Skin epidermis (tissue), 12 donors: ENCODE measurements at regions not wholly inside any gene's neighbourhood (a gene's known extent, or its start where the extent isn't known, plus 50 kb on each side); places are given as distances from the start of the nearest gene placed in this dataset.
A peak's percentile ranks its signal among the peaks of the same experiment; 100 is the strongest.
"Not testable (repeated sequence)": the region's sequence is repeated elsewhere in the genome, so short reads cannot be mapped to it uniquely, and the experiment has no call there.

ENCODE experiments used
- H3K27ac ChIP-seq, 21 experiments: fragments of 200-600 bp; sonication (generic) in 11 of 21; one replicate each; pipeline ENCODE4 v1.5.0; 2020; ENCODE audit warnings: mild to moderate bottlenecking in 3 of 21, inconsistent platforms in 2 of 21, moderate library complexity in 2 of 21
- H3K4me3 ChIP-seq, 7 experiments: fragments of 200-600 bp; sonication (generic) in 2 of 7; one replicate each; pipeline ENCODE4 v1.5.0; 2020; ENCODE audit warnings: inconsistent platforms in 2 of 7, mild to moderate bottlenecking in 2 of 7, moderate library complexity in 1 of 7

DNA sequence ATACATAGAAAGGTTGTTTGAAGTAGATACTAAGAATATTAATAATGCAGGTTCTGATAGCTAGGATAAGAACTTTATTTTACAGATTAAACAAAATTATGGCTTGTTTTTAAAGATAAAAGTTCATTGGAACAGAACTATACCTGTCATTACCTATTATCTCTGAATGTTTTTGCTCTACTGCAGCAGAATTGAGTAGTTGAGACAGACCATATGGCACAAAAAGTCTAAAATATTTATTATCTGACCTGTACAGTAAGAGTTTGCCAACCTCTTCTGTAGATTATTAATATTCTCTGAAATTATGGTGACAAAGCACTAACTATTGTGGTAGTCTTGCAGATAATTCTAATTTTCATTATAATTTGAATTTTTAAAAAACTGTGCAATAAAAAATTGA is 829.1 kb upstream of the MGAT4C start:
- H3K4me3 ChIP-seq = no peak overlapping the region
- H3K27ac ChIP-seq = no peak overlapping the region

DNA sequence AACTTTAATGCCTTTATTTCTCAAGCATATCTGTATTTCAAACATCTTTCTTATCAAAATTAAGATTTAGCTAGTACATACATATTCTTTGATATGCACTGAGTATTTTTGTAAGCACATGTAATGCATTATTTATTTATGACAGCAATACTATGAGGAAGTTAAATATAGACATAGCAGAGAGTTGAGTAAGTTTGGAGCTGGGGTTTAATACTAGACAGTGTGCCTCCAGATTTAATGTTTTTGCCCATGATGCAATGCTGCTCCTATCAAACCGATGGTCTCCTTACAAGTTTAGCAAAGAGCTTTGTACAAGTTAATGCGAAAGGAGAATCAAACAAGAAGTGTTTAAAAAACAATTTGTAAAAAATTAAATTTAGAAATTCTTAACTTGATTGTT is 826.6 kb upstream of the MGAT4C start:
- H3K27ac ChIP-seq = no peak overlapping the region

DNA sequence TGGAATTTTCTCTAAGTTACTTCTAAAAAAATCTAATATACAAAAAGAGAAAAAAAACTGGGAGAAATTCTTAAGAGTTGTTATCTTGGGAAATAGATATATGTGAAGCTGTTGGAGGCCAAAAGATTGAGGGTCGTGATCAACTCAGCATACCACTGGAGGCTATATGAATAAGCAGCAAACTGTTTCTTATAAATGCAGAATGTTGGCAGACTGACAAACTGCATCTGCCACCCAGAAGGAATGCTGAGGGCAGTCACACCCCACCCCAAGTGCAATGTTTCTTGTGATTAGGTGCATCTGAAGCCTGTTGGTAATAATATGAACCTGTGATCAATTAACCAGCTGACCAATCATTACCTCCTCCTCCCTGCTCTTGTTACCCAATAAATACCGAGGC is 818.6 kb upstream of the MGAT4C start:
- Histone ChIP-seq H3K4me3 (no peak overlapping the region), H3K27ac (no peak overlapping the region)

More for the DNA sequence above, 826.6 kb upstream of the MGAT4C start:
- H3K4me3 ChIP-seq = no peak overlapping the region

DNA sequence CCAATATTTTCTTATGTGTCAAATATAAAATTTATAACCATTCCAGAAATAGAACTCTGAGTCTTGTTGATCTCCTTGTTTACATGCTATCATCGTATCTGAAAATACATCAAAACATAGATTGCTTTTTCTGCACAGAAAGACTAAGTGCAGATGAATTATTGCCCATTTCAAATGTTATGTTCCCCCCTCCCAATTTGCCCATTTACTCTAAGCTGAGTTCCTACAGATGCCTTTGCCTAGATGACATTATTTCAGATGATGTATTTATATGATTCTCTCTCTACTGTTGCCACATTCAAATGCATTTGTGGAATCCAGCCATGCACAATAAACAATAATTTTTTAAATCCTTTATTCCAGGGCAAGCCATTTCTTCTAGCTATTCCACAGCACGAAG is 810.1 kb upstream of the MGAT4C start:
- no peak overlapping the region for H3K27ac ChIP-seq
- H3K4me3 ChIP-seq = no peak overlapping the region

DNA sequence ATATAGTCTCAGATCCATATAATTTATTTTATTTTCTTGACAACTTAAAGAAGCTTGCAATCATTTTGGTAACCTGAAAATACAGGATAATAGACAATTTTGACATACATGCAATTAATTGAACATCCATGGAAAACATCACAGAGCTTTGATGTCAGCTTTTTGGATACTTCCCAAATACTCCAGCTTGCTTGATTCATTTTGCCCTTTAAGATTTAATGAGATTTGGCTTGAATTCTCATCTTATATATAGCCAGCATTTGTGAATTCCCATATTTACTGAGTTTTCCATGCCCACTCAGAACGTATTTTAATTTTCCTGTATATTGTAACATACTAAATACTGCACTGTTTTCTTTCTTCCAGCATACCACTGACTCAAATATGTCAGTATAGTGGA is 803.0 kb upstream of the MGAT4C start:
- no peak overlapping the region for H3K4me3 ChIP-seq
- H3K27ac ChIP-seq = no peak overlapping the region

DNA sequence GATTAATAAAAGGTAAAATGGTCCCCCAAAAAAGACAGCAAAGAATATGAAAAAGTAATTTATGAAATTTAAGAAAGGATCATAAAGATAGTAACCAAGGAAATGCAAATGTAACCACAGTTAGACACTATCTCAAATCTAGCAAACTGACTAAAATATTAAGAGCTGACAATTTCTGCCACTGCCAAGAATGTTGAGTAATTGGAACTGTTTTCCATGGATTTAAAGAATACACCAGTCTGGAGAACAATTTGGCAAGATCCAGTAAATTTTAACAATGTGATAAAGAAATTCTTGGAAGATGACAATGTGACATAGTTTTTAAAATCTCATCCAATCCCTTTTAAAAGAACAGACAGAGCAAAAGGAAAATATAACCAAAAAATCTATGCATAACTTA is 798.0 kb upstream of the MGAT4C start:
- Histone ChIP-seq H3K27ac (no peak overlapping the region), H3K4me3 (no peak overlapping the region)

DNA sequence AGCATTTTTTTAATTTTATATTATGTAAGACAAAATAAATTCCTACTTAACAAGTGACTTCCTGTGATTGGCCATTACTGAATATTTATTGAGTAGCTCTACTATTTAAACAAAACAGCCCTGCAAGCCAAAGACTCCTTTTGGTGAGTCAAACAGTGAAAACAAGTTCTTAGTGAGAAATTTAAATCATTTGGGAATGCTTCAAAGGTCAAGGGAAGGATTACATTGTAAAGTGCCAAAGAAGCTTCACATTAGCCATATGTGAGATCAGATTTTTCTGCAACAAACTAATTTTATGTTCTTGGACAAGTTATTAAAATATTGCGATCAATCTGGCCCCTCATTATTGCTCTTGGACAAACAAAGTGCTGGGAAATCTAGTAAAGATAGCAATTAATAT is 795.4 kb upstream of the MGAT4C start:
- no peak overlapping the region for H3K4me3 ChIP-seq
- no peak overlapping the region for H3K27ac ChIP-seq

DNA sequence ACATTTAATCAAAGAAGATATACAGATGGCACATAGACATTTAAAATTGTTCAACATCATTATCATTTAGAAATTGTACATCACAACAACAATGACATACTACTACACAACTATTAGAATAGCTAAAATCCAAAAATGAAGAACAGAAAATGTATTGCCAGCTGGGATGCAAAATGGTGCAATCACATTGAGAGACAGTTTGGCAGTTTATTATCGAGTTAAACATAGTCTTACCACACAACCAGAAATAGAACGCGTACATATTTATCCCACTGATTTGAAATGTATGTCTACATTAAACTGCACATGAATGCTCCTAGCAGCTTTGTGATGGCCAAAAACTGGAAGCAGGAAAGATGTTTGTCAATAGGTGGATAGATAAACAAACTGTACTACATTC is 791.5 kb upstream of the MGAT4C start:
- H3K27ac ChIP-seq = no peak overlapping the region
- H3K4me3 ChIP-seq = no peak overlapping the region

DNA sequence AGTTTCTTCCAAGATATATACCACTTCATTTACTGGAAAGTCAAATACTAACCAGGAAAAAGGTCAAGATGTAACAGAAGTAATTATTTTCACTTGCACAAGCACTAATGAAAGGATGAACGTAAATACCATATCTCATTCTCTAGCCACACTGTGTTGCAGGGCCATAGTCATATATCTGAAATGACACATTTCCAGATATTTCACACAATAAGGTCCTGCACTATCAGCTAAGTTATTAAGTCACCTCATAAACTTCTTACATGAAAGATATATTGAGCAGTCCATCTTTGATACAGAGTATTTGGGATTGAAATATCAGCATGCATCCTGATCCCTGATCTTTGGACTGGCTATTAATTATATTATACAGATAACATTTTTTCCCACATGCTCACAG is 783.3 kb upstream of the MGAT4C start:
- H3K4me3 ChIP-seq = no peak overlapping the region
- no peak overlapping the region for H3K27ac ChIP-seq

DNA sequence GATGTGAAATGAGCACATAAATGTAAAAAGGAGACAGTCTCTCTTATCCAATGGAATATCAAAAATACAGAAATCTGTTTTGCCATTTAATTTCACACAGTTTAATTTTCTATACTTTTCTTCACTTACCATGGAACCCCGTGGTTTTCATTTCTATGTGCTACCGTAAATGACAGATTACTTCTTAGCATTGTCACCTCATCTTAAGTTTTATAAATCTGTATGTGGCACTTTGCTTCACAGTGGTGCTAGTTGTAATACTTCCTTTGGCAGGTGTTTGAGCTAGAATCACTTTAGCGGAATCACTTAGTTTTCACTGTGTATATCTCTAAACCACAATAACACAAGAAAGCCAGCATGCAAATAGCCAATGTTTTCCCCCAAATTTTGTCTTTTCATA is 781.9 kb upstream of the MGAT4C start:
- H3K4me3 ChIP-seq = no peak overlapping the region
- H3K27ac ChIP-seq = no peak overlapping the region

DNA sequence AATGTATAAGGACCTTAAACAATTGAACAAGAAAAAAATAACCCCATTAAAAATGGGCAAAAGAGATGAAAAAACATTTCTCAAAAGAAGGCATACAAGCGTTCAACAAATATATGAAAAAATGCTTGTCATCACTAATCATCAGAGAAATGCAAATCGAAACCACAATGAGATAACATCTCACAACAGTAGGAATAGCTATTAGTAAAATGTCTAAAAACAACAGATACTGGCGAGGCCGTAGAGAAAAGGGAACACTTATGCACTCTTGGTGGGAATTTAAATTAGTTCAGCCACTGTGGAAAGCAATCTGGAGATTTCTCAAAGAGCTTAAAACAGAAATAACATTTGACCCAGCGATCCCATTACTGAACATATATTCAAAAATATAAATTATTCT is 769.8 kb upstream of the MGAT4C start:
- H3K4me3 ChIP-seq = no peak overlapping the region
- no peak overlapping the region for H3K27ac ChIP-seq

DNA sequence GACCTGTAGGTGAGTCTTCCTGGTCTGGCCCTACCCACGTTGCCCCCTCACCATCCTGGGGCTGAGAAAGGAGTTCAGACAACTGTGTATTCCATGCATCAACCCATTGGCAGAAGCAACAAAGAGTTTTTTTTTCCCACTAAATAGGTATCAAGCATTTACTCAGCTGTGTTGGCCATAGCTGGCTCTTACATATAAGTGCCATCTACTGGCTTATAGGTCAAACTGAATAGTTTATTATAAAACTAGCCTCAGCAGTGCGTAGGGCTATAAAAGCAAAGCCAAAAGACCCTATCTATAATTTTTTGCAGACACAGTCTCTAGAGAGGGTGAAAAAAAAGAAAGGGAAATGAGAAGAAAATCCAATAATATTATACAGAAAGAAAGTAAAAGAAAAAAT is 765.2 kb upstream of the MGAT4C start:
- Histone ChIP-seq H3K4me3 (no peak overlapping the region), H3K27ac (no peak overlapping the region)

DNA sequence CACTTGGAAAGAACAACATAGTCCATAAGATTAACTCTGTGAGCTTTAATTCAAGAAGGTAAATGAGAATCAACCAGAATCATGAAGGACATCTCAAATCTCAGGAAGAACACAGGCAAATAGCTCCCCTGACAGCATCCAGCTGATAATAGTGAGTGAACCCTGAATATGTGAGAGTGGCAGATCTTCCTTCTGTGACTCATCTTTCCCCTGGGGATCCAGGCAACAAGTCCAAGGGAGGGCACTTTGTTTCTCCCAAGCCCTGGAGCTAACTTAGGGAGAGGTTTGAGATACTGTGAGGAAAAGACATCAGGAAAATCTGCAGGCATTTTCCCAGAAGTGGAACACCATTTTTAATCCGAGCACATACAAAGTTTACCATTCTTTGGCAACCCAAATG is 763.9 kb upstream of the MGAT4C start:
- Histone ChIP-seq H3K27ac (no peak overlapping the region), H3K4me3 (no peak overlapping the region)

DNA sequence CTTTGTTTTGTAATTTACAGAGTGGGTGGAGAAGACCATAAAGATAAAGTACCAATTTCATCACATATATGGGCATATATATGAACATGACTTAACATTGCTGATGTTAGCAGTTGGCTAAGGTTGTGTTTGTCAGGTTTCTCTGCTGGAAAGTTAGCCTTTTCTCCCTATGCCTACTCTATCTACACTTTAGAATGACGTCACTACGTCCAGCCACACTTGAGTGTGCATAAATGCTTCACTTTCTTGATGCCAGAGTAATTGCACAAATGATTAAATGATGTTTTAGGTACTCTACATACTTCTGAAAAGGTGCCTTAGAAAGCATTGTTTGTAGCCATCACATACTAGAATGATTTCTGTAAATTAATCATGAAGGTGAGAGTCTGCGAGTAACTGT is 759.2 kb upstream of the MGAT4C start:
- Histone ChIP-seq H3K27ac (no peak overlapping the region), H3K4me3 (no peak overlapping the region)

DNA sequence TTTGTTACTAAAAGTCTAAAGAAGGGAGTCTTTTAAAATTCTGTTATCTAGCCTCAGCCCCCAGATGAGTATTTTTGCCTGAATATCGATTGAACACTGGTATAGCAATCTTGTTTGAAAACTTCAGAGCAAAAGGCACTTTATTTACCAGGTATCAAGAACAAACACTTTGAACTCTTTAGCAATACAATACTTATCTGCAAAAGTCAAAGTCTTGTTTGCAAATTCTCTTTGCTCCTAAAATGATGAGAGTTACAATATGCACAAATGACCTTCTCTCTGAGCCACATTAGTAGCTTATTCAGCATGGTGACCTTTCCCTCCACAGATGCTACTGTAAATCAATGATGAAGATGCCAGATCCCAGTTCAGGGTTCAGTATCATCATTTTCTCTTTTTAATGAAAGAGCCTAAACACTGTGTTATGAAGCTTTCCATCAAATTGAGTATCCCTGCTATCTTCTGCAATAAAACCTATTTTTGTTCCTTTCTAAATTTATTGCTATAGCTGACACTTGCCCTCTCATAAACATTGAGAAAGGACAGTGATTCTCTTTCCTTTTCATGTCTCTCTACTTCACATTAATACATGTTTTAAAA is 752.7 kb upstream of the MGAT4C start:
- no peak overlapping the region for H3K4me3 ChIP-seq
- no peak overlapping the region for H3K27ac ChIP-seq

DNA sequence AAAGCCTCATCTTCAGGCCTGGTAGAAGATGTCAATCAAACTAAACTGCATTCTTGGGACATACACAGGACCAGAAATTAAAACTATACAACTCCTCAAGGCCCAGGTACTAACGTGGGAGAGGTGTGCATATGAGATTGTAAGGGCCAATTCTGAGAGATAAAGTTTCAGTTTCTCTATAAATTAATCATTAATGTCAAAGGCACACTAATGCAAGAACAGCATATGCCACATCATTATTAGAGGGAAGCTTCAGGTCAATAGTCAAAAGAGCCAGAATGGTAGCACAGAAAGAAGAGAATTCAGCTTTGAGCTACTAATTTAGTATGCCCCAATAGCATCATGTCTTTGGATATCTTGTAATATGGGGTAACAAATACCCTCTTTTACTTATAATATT is 744.9 kb upstream of the MGAT4C start:
- no peak overlapping the region for H3K4me3 ChIP-seq
- H3K27ac ChIP-seq = no peak overlapping the region

DNA sequence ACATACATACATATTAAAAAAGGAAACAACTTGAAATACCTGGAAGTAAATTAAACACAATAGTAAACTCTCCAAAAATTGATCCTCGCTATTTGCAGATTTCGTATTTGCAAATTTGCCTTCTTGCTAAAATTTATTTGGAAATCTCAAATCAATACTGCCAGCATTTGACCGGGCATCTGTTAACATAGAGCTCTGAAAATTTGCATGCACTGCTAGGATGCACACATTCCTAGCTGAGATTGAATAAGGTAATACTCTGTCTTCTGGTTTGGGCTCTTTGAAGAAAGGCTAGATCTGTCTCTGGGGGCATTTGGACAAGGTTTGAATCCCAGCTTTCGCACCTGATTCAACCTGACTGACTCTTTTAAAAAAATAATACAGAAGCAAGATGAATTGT is 729.1 kb upstream of the MGAT4C start:
- Histone ChIP-seq H3K27ac (no peak overlapping the region), H3K4me3 (no peak overlapping the region)

DNA sequence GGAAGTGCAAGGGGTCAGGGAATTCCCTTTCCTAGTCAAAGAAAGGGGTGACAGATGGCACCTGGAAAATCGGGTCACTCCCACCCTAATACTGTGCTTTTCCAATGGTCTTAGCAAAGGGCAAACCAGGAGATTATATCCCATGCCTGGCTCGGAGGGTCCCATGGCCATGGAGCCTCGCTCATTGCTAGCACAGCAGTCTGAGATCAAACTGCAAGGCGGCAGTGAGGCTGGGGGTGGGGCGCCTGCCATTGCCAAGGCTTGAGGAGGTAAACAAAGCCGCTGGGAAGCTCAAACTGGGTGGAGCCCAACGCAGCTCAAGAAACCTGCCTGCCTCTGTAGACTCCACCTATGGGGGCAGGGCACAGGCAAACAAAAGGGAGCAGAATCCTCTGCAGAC is 714.4 kb upstream of the MGAT4C start:
- H3K27ac ChIP-seq, H3K4me3 ChIP-seq: not testable (repeated sequence)

DNA sequence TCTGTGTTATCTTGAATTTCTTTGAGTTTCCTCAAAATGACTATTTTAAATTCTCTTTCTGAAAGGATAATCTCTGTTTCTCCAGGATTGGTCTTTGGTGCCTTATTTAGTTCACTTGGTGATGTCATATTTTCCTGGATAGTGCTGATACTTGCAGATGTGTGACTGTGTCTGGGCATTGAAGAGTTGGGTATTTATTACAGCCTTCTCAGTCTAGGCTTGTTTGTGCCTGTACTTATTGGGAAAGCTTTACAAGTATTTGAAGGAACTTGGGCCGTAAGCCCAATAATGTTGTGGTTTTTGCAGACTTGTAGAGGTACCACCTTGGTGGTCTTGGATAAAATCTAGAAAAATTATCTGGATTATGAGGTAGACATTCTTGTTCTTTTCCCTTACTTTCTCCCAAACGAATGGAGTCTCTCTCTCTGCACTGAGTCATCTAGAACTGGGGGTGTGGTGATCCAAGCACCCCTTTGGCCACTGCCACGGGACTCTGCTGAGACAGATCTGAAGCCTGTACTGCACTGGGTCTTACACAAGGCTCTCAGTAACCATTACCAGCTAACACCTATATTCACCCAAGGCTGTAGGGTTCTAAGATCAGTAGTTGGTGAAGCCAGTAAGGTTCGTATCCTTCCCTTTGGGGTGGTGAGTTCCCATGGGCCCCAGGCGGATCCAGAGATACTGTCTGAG is 703.7 kb upstream of the MGAT4C start:
- H3K4me3 ChIP-seq = no peak overlapping the region
- H3K27ac ChIP-seq = peak overlapping the region in 3 of 21 experiments; percentile 2 to 41 (median 9)

DNA sequence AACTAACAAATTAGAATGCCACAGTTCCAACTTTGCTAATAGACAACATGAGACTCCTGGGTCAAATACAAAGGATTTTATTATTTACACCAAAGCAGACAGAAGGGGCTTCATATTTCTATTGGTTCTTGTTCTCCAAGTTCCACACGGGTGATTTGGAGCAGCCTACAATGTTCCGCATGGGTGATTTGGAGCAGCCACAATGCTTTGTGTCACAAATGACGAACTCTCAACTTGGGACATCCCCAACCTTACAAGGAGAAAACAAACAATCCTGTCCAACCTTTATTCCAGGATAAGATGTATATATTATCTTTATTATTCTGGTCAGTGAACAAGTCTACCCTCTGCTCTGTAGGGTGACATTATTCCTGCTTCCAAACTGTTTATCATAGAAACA is 694.3 kb upstream of the MGAT4C start:
- no peak overlapping the region for H3K4me3 ChIP-seq
- H3K27ac ChIP-seq = no peak overlapping the region

DNA sequence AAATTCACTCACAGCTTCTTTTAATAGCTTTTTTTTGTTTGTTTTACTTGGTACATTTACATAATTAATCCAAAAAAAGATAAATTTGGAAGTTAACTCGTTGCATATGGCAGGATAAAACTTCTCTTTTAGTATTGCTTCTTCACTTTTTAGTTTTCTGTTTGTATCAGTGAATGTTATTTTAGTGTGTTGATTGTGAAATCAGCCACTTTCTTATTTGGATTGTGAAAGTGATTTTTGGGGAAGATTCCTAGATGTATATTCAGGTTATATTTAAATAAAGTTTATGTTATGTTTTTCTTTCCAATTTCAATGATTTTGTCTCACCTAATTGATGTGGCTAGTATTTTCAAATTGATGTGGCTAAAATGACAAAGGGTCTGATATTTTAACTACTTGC is 693.9 kb upstream of the MGAT4C start:
- Histone ChIP-seq H3K4me3 (no peak overlapping the region), H3K27ac (no peak overlapping the region)

DNA sequence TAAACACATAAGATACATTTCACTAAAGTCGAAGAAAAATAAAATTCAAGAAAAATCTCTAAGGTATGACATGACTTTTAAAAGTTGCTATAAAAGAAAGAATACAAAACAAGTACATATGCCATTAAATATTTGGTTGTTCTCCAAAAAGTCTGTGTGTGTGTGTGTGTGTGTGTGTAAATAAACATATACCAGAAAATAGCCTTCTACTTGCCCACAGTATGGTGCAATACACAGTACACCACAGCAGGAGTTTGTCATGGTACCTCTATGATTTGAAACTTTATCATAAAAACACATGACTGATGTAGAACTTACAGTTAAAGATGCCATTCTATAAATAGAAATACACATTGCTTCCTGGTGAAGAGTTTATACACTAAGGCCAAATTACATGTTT is 692.7 kb upstream of the MGAT4C start:
- H3K27ac ChIP-seq = no peak overlapping the region
- H3K4me3 ChIP-seq = no peak overlapping the region
